ENCODE measurements at regions not wholly inside any gene's neighbourhood (a gene's known extent, or its start where the extent isn't known, plus 50 kb on each side); places are given as distances from the start of the nearest gene placed in this dataset.

DNA sequence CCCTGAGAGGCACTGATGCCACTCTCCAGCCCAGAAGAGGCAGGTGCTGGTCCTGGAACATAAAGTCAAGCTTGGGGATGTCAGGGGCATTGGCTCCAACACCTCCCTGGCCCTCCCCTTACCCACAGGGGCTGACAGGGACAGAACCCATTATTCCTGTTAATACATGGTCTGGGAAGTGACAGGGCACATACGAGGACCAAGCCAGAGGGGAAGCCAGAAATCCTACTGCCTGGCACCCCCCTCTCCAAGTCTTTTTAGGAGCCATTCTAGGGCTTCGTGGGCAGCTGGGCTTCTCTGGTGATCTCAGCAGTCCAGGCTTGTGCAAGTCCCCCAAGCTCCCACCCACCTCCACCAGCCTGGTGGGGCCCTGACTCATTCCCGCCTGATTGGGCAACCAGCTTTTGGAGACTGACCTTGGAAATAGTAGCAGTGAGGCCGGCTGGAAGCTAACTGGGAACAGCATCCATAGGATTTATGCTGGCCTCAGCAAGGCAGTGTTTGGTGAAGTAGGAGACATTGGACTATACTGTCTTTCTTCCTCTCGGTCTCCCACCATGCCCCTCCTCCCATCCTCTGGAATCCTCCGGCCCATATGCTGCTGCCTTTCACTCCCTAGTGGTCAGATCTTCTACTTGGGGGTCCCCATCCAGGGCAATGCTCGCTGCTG is 86.4 kb upstream of the HK2 start:
- no peaks in the 10 kb centered on the region for H3K27me3 Mint-ChIP-seq (ENCODE audit: low read depth)
- no peak overlapping the region for H3K4me3 Mint-ChIP-seq (ENCODE audit: unreplicated experiment)
- H3K27ac Mint-ChIP-seq (ENCODE audit: unreplicated experiment), result no peak overlapping the region
- H3K36me3 Mint-ChIP-seq (ENCODE audit: low read depth), result no peaks in the 10 kb centered on the region
- peaks cover 23% of the 10 kb centered on the region for H3K4me1 Mint-ChIP-seq (ENCODE audit: low read depth)
- no peaks in the 10 kb centered on the region for H3K9me3 Mint-ChIP-seq (ENCODE audit: low read depth)
- TF ChIP-seq, protein P1, sequence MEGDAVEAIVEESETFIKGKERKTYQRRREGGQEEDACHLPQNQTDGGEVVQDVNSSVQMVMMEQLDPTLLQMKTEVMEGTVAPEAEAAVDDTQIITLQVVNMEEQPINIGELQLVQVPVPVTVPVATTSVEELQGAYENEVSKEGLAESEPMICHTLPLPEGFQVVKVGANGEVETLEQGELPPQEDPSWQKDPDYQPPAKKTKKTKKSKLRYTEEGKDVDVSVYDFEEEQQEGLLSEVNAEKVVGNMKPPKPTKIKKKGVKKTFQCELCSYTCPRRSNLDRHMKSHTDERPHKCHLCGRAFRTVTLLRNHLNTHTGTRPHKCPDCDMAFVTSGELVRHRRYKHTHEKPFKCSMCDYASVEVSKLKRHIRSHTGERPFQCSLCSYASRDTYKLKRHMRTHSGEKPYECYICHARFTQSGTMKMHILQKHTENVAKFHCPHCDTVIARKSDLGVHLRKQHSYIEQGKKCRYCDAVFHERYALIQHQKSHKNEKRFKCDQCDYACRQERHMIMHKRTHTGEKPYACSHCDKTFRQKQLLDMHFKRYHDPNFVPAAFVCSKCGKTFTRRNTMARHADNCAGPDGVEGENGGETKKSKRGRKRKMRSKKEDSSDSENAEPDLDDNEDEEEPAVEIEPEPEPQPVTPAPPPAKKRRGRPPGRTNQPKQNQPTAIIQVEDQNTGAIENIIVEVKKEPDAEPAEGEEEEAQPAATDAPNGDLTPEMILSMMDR (IDR thresholded peaks at IDR 0.05), result no peak
- no peak for DNase-seq (ENCODE audit: low spot score)

DNA sequence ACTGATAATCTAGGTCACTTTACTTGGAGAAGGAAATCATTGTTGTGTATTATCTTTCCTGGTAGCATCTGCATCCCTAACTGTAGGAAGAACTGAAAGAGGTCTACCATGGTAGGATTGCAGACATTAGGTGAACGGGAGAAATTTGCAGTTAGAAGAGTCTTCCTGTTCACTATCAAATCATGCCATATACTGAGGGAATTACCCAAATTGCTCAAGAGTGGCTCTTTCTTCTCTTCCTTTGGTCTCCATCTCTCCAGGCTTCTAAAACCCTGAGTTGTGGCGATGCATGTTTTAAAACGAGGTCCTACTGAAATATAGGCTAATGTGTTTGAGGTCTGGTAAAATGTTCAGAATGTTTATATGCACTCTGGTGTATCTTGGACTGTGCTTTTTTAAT is 85.3 kb upstream of the HK2 start:
- Mint-ChIP-seq H3K9me3 (ENCODE audit: low read depth) (no peaks in the 10 kb centered on the region), H3K4me3 (ENCODE audit: unreplicated experiment) (no peak overlapping the region), H3K27me3 (ENCODE audit: low read depth) (no peaks in the 10 kb centered on the region), H3K27ac (ENCODE audit: unreplicated experiment) (no peak overlapping the region), H3K36me3 (ENCODE audit: low read depth) (no peaks in the 10 kb centered on the region), H3K4me1 (ENCODE audit: low read depth) (peaks cover 21% of the 10 kb centered on the region)
- TF ChIP-seq, protein P1 (IDR thresholded peaks at IDR 0.05), result no peak
- DNase-seq (ENCODE audit: low spot score), result no peak

DNA sequence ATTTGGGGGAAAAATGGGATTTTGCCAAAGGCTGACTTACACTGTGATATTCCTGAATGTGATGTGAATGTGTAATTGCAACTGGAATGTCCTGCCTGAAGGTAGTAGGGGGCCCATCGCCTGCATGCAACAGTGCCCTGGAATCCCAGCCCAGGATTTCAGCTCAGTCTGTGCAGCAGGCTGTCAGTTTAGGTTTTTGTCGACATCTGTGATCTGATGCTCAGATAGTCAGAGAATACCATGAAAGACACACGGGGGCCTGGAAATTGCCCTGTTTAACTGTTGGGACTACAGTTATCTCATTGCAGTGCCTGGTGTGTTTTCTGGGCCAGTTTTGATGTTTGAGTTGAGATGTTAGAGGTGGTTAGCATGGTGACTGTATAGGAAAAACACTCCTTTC is 84.5 kb upstream of the HK2 start:
- TF ChIP-seq, protein P1 (IDR thresholded peaks at IDR 0.05), result no peak
- H3K36me3 Mint-ChIP-seq (ENCODE audit: low read depth), result no peaks in the 10 kb centered on the region
- peaks cover 21% of the 10 kb centered on the region for H3K4me1 Mint-ChIP-seq (ENCODE audit: low read depth)
- H3K27me3 Mint-ChIP-seq (ENCODE audit: low read depth), result no peaks in the 10 kb centered on the region
- no peak overlapping the region for H3K27ac Mint-ChIP-seq (ENCODE audit: unreplicated experiment)
- H3K9me3 Mint-ChIP-seq (ENCODE audit: low read depth), result no peaks in the 10 kb centered on the region
- H3K4me3 Mint-ChIP-seq (ENCODE audit: unreplicated experiment), result no peak overlapping the region
- DNase-seq (ENCODE audit: low spot score), result no peak

DNA sequence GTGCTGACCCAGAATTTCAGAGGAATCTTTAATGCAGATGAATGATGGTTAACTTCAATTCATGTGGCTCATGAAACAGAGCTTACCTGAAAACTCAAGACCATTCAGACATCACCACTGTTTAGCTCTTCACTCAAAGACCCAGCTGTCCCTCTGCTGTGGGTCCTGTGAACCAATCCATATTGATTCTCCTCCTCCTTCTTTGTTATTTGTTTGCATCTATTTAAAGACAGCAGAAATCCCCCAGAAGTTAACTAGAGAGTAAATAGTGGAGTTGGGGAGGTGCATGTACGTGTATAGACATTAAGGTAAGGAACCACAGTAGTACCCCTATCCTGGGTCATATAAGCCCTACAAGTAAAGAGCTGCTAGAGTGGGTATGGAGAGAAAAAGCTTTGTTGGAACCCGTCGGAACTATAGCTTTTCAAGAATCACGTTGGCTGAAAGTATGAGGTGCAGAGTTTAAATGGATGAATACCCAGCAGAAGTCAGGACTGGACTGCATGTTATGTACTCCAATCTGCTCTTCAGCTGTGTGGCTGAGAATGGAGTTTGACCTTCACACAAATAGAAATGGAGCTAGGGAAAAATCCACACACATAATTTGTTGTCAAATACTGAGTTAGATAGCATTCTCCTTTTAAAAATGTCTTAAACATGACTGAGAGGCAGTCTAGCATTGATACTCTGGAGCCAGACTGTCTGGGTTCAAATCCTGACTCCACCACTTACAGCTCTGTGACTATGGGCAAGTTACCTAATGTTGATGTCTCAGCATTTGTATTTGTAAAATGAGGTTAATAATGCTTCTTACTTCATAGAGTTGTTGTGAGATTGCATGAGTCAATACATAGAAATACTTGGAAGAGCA is 81.7 kb upstream of the HK2 start:
- Mint-ChIP-seq H3K27me3 (ENCODE audit: low read depth) (no peaks in the 10 kb centered on the region), H3K36me3 (ENCODE audit: low read depth) (peaks cover 8% of the 10 kb centered on the region), H3K9me3 (ENCODE audit: low read depth) (peaks cover 10% of the 10 kb centered on the region), H3K4me1 (ENCODE audit: low read depth) (peaks cover 16% of the 10 kb centered on the region), H3K4me3 (ENCODE audit: unreplicated experiment) (no peak overlapping the region), H3K27ac (ENCODE audit: unreplicated experiment) (no peak overlapping the region)
- no peak for DNase-seq (ENCODE audit: low spot score)
- TF ChIP-seq, protein P1 (IDR thresholded peaks at IDR 0.05), result no peak

DNA sequence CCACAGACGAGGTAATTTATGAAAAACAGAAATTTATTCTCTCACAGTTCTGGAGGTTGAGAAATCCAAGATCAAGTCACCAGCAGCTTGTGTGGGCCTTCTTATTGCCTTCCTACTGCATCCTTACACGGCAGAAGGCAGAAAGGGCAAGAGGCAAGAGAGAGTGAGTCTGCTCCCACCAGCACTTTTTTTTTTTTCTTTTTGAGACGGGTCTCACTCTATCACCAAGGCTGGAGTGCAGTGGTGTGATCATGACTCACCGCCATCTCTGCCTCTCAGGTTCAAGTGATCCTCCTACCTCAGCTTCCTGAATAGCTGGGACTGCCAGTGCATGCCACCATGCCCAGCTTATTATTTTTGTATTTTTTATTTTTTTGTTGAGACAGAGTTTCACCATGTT is 78.5 kb upstream of the HK2 start:
- Mint-ChIP-seq H3K27ac (ENCODE audit: unreplicated experiment) (no peak overlapping the region), H3K4me3 (ENCODE audit: unreplicated experiment) (no peak overlapping the region), H3K9me3 (ENCODE audit: low read depth) (peaks cover 21% of the 10 kb centered on the region), H3K27me3 (ENCODE audit: low read depth) (no peaks in the 10 kb centered on the region), H3K4me1 (ENCODE audit: low read depth) (peaks cover 2% of the 10 kb centered on the region), H3K36me3 (ENCODE audit: low read depth) (peaks cover 11% of the 10 kb centered on the region)
- TF ChIP-seq, protein P1 (IDR thresholded peaks at IDR 0.05), result no peak
- DNase-seq (ENCODE audit: low spot score), result no peak

Measured in chondrocyte (in vitro differentiated cells).